ENCODE measurements at regions not wholly inside any gene's neighbourhood (a gene's known extent, or its start where the extent isn't known, plus 50 kb on each side); places are given as distances from the start of the nearest gene placed in this dataset.

GRCh38 chr7:84663224-84663623 is 468.6 kb upstream of the SEMA3A start:
- no peak for TF ChIP-seq CTCF (IDR thresholded peaks at IDR 0.05)

GRCh38 chr7:84658286-84658685 is 463.7 kb upstream of the SEMA3A start:
- TF ChIP-seq CTCF (IDR thresholded peaks at IDR 0.05) = no peak

GRCh38 chr7:84654273-84654672 is 459.7 kb upstream of the SEMA3A start:
- no peak for TF ChIP-seq CTCF (IDR thresholded peaks at IDR 0.05)

GRCh38 chr7:84651876-84652275 is 457.3 kb upstream of the SEMA3A start:
- TF ChIP-seq CTCF (IDR thresholded peaks at IDR 0.05) = no peak

- no peak for TF ChIP-seq CTCF (IDR thresholded peaks at IDR 0.05)
Observed at GRCh38 chr7:84647797-84648757, 453.5 kb upstream of the SEMA3A start.

GRCh38 chr7:84642611-84643010 is 448.0 kb upstream of the SEMA3A start:
- TF ChIP-seq CTCF (IDR thresholded peaks at IDR 0.05) = no peak

- TF ChIP-seq CTCF (IDR thresholded peaks at IDR 0.05) = no peak
Observed at GRCh38 chr7:84640637-84641036, 446.0 kb upstream of the SEMA3A start.
